ENCODE measurements at regions not wholly inside any gene's neighbourhood (a gene's known extent, or its start where the extent isn't known, plus 50 kb on each side); places are given as distances from the start of the nearest gene placed in this dataset.
"Not testable (repeated sequence)": the region's sequence is repeated elsewhere in the genome, so short reads cannot be mapped to it uniquely, and the experiment has no call there.

GRCh38 chr9:61817127-61817705, 627.4 kb downstream of the SPATA31A7 start:
- DNase-seq (ENCODE audit: low read depth, low spot score): not testable (repeated sequence)

- peak; percentile 68 for DNase-seq (ENCODE audit: low read depth, low spot score)
Observed at GRCh38 chr9:61853624-61854259, 663.9 kb downstream of the SPATA31A7 start.

- not testable (repeated sequence) for DNase-seq (ENCODE audit: low read depth, low spot score)
Observed at GRCh38 chr9:61854260-61854640, 664.4 kb downstream of the SPATA31A7 start.

GRCh38 chr9:61856283-61856682, 666.4 kb downstream of the SPATA31A7 start:
- not testable (repeated sequence) for DNase-seq (ENCODE audit: low read depth, low spot score)

- DNase-seq (ENCODE audit: low read depth, low spot score): not testable (repeated sequence)
Observed at GRCh38 chr9:61856858-61857453, 667.1 kb downstream of the SPATA31A7 start.

- not testable (repeated sequence) for DNase-seq (ENCODE audit: low read depth, low spot score)
Observed at GRCh38 chr9:61857709-61858351, 668.0 kb downstream of the SPATA31A7 start.

GRCh38 chr9:61862431-61862971, 672.7 kb downstream of the SPATA31A7 start:
- peak; percentile 5 for DNase-seq (ENCODE audit: low read depth, low spot score)

- DNase-seq (ENCODE audit: low read depth, low spot score): not testable (repeated sequence)
Observed at GRCh38 chr9:61864463-61864862, 674.6 kb downstream of the SPATA31A7 start.

GRCh38 chr9:61868965-61869364, 679.1 kb downstream of the SPATA31A7 start:
- not testable (repeated sequence) for DNase-seq (ENCODE audit: low read depth, low spot score)

GRCh38 chr9:61872329-61872728, 682.5 kb downstream of the SPATA31A7 start:
- not testable (repeated sequence) for DNase-seq (ENCODE audit: low read depth, low spot score)
